ENCODE measurements at regions not wholly inside any gene's neighbourhood (a gene's known extent, or its start where the extent isn't known, plus 50 kb on each side); places are given as distances from the start of the nearest gene placed in this dataset.

DNA sequence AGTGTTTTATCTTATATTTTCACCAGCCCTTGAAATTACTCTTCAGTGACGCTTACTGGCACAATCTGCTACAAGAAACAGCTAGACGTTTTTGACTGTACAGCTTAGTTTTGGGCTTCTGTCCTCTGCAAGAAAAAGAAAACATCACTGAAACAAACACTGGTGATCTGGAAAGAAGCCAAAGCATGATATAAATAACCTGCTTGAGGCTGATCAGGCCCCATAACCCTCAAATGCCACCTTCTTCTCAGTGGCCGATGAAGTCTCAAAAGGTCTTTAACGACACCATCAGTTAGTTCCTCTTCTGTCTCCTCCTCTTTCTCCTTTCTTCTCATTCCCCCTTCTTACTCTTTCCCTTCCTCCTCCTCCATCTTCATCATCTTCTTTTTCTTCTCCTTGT, 942.3 kb upstream of the TMEM132C start:
- Mint-ChIP-seq H3K27me3 (ENCODE audit: insufficient read depth, low read depth, poor library complexity) (peaks cover 1% of the 10 kb centered on the region), H3K9me3 (peaks cover 98% of the 10 kb centered on the region), H3K4me1 (no peaks in the 10 kb centered on the region), H3K36me3 (ENCODE audit: low read depth) (peaks cover 47% of the 10 kb centered on the region), H3K27ac (no peak overlapping the region), H3K4me3 (no peak overlapping the region)
- TF ChIP-seq NANOG (IDR thresholded peaks at IDR 0.05; ENCODE audit: borderline replicate concordance): no peak
- TF ChIP-seq JUNB (IDR thresholded peaks at IDR 0.05; ENCODE audit: unreplicated experiment): no peak
- TF ChIP-seq, protein P1, sequence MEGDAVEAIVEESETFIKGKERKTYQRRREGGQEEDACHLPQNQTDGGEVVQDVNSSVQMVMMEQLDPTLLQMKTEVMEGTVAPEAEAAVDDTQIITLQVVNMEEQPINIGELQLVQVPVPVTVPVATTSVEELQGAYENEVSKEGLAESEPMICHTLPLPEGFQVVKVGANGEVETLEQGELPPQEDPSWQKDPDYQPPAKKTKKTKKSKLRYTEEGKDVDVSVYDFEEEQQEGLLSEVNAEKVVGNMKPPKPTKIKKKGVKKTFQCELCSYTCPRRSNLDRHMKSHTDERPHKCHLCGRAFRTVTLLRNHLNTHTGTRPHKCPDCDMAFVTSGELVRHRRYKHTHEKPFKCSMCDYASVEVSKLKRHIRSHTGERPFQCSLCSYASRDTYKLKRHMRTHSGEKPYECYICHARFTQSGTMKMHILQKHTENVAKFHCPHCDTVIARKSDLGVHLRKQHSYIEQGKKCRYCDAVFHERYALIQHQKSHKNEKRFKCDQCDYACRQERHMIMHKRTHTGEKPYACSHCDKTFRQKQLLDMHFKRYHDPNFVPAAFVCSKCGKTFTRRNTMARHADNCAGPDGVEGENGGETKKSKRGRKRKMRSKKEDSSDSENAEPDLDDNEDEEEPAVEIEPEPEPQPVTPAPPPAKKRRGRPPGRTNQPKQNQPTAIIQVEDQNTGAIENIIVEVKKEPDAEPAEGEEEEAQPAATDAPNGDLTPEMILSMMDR (conservative IDR thresholded peaks at IDR 0.05; ENCODE audit: low read depth in 2 of 2): no peak
- no peak for TF ChIP-seq REST (IDR thresholded peaks at IDR 0.05; ENCODE audit: unreplicated experiment)
- no peak for TF ChIP-seq STAT1 (IDR thresholded peaks at IDR 0.05; ENCODE audit: unreplicated experiment)
- no peak for TF ChIP-seq POLR2AphosphoS5 (IDR thresholded peaks at IDR 0.05; ENCODE audit: low read depth)
- no peak for TF ChIP-seq ETS1 (IDR thresholded peaks at IDR 0.05)
- no peak for TF ChIP-seq ZNF114 (CRISPR knock-in tag; IDR thresholded peaks at IDR 0.05)
- TF ChIP-seq ZNF462 (CRISPR knock-in tag; IDR thresholded peaks at IDR 0.05): no peak
- TF ChIP-seq EZH2 (IDR thresholded peaks at IDR 0.05; ENCODE audit: low read depth, unreplicated experiment): no peak
- TF ChIP-seq ZNF331 (CRISPR knock-in tag; IDR thresholded peaks at IDR 0.05; ENCODE audit: low read depth): no peak
- no peak for TF ChIP-seq EZH2phosphoT487 (IDR thresholded peaks at IDR 0.05; ENCODE audit: unreplicated experiment)
- Histone ChIP-seq H2AFZ (no peak overlapping the region), H3K36me3 (ENCODE audit: insufficient read depth) (no peaks in the 10 kb centered on the region; the same call in 1 of the 2 replicates), H4K20me1 (replicated peaks; ENCODE audit: insufficient read depth) (no peaks in the 10 kb centered on the region), H3K9me2 (ENCODE audit: insufficient read depth) (0 out of 2 replicates have a peak, but pooled peaks cover 5% of the 10 kb centered on the region), H3K4me1 (ENCODE audit: insufficient read depth) (no peaks in the 10 kb centered on the region), H3K27ac (ENCODE audit: low read depth) (no peak overlapping the region), H3K27me3 (ENCODE audit: insufficient read depth) (no peaks in the 10 kb centered on the region), H3K79me2 (replicated peaks; ENCODE audit: insufficient read depth) (no peaks in the 10 kb centered on the region), H3F3A (replicated peaks; ENCODE audit: low read depth) (no peaks in the 10 kb centered on the region), H3K4me3 (no peak overlapping the region), H3K4me2 (no peak overlapping the region)
- no peak for DNase-seq (ENCODE audit: low spot score)
- no peak for ATAC-seq
